GM12892 (cell line): ENCODE measurements at regions not wholly inside any gene's neighbourhood (a gene's known extent, or its start where the extent isn't known, plus 50 kb on each side); places are given as distances from the start of the nearest gene placed in this dataset.

Experiments
- POLR2A ChIP-seq: IDR thresholded peaks from 2 replicates; pipeline ENCODE4 v1.6.1; 2011; ENCODE audit warnings: low read depth, low read length, control low read depth
- TAF1 ChIP-seq: IDR thresholded peaks from 2 replicates; pipeline ENCODE4 v1.6.1; 2011; ENCODE audit warnings: low read depth, mild to moderate bottlenecking, control low read depth, low read length, borderline replicate concordance

GRCh38 chr2:103896182-103896581 lies 957.7 kb upstream of the POU3F3 start:
- TF ChIP-seq POLR2A (no peak), TAF1 (no peak)
